ENCODE measurements at regions not wholly inside any gene's neighbourhood (a gene's known extent, or its start where the extent isn't known, plus 50 kb on each side); places are given as distances from the start of the nearest gene placed in this dataset.
A peak's percentile ranks its signal among the peaks of the same experiment; 100 is the strongest.

- no peak for ATAC-seq
- Histone ChIP-seq H3K4me3 (no peak overlapping the region), H3K4me1 (peaks cover 0 to 14% (median 7%) of the 10 kb centered on the region in 12 donors), H3K36me3 (no peaks in the 10 kb centered on the region), H3K27ac (no peak overlapping the region), H3K27me3 (no peaks in the 10 kb centered on the region), H3K9me3 (peaks cover 0 to 12% (median 0%) of the 10 kb centered on the region in 12 donors)
- TF ChIP-seq CTCF (IDR thresholded peaks at IDR 0.05): no peak
- TF ChIP-seq POLR2A (IDR thresholded peaks at IDR 0.05): no peak
- intact Hi-C loops (cut with DNase I): loop anchor here in 6 of 10 donors (5.0 to 10.0 kb wide), 3 partner anchors 93 to 103 kb away; no protein-coding TSS in a partner anchor
- no peak for DNase-seq
- 92 to 97% (median 95%) methylated on average over 3 of the region's 3 CpGs for WGBS, 4 donors
Observed at GRCh38 chr20:23241416-23241815, 109.2 kb upstream of the NXT1 start.

GRCh38 chr20:23240519-23240918 lies 110.1 kb upstream of the NXT1 start:
- no peak for TF ChIP-seq CTCF (IDR thresholded peaks at IDR 0.05)
- TF ChIP-seq POLR2A (IDR thresholded peaks at IDR 0.05): no peak
- H3K36me3 ChIP-seq: no peaks in the 10 kb centered on the region
- intact Hi-C loops (cut with DNase I): loop anchor here in 6 of 10 donors (5.0 to 10.0 kb wide), 3 partner anchors 94 to 104 kb away; no protein-coding TSS in a partner anchor
- WGBS, 4 donors: 89 to 97% (median 93%) methylated on average over 1 of the region's 1 CpG
- peaks cover 0 to 12% (median 0%) of the 10 kb centered on the region in 12 donors for H3K9me3 ChIP-seq
- ATAC-seq (no peak), DNase-seq (no peak)
- no peaks in the 10 kb centered on the region for H3K27me3 ChIP-seq
- peaks cover 0 to 6% (median 0%) of the 10 kb centered on the region in 12 donors for H3K4me1 ChIP-seq
- H3K4me3 ChIP-seq: no peak overlapping the region
- no peak overlapping the region for H3K27ac ChIP-seq

GRCh38 chr20:23237201-23237600 lies 113.4 kb upstream of the NXT1 start:
- H3K9me3 ChIP-seq: peaks cover 0 to 17% (median 0%) of the 10 kb centered on the region in 12 donors
- intact Hi-C loops (cut with DNase I): loop anchor here in 9 of 10 donors (5.0 to 10.0 kb wide), 9 partner anchors 35 to 902 kb away; partner anchors contain the start of gene THBD (in 1 of the 9)
- peaks cover 0 to 4% (median 0%) of the 10 kb centered on the region in 12 donors for H3K4me1 ChIP-seq
- DNase-seq (no peak), ATAC-seq (no peak)
- no peaks in the 10 kb centered on the region for H3K27me3 ChIP-seq
- no peak overlapping the region for H3K4me3 ChIP-seq
- H3K36me3 ChIP-seq: no peaks in the 10 kb centered on the region
- TF ChIP-seq POLR2A (IDR thresholded peaks at IDR 0.05) (no peak), CTCF (IDR thresholded peaks at IDR 0.05) (no peak)
- no peak overlapping the region for H3K27ac ChIP-seq

- H3K36me3 ChIP-seq: no peaks in the 10 kb centered on the region
- no peak overlapping the region for H3K27ac ChIP-seq
- peak; percentile 87 to 95 (median 95) for ATAC-seq
- intact Hi-C loops (cut with DNase I): loop anchor here (1.0 to 10.0 kb wide), 13 partner anchors 33 to 901 kb away; partner anchors contain the start of gene THBD (in 1 of the 10)
- no peak overlapping the region for H3K4me3 ChIP-seq
- DNase-seq: peak; percentile 76 to 85 (median 76)
- H3K27me3 ChIP-seq: no peaks in the 10 kb centered on the region
- H3K9me3 ChIP-seq: peaks cover 0 to 21% (median 0%) of the 10 kb centered on the region in 12 donors
- H3K4me1 ChIP-seq: peaks cover 0 to 4% (median 0%) of the 10 kb centered on the region in 12 donors
- TF ChIP-seq CTCF (IDR thresholded peaks at IDR 0.05): peak; percentile 80 to 93 (median 86)
- no peak for TF ChIP-seq POLR2A (IDR thresholded peaks at IDR 0.05)
- 27 to 32% (median 30%) methylated on average over 9 of the region's 9 CpGs for WGBS, 4 donors
Observed at GRCh38 chr20:23235173-23236027, 115.2 kb upstream of the NXT1 start.

Data from heart left ventricle (tissue), 16 donors.